Endothelial cell of umbilical vein (primary cell): ENCODE measurements at regions not wholly inside any gene's neighbourhood (a gene's known extent, or its start where the extent isn't known, plus 50 kb on each side); places are given as distances from the start of the nearest gene placed in this dataset.

Experiments used
- BruUV-seq: library from RNA; stranded (reverse); fragments of 400-500 nt; replicated peaks from 2 replicates; lab custom pipeline; 2021; lab: Mats Ljungman, UMichigan
- CTCF ChIA-PET: fragments of 300-600, 350-600 bp; sonication (Branson Sonifier 250); formaldehyde crosslinking; loops from one replicate; lab custom pipeline; 2021; ENCODE audit warnings: antibody characterized with exemption, inconsistent platforms; lab: Charles Lee
- POLR2A ChIA-PET: fragments of 300-600, 350-600 bp; sonication (Branson Sonifier 250); formaldehyde crosslinking; loops from one replicate; lab custom pipeline; 2021; ENCODE audit warnings: antibody characterized with exemption, inconsistent platforms; lab: Charles Lee
- DNase-seq: peaks from one replicate; pipeline ENCODE4 v3.0.0-alpha.2; 2011; ENCODE audit warnings: low read depth, low spot score
- FAIRE-seq: peaks from 2 replicates; lab custom pipeline; 2011; peaks lifted over from hg19 to GRCh38; lab: Jason Lieb, UNC
- H2AFZ ChIP-seq: 2 replicates; pipeline ENCODE4 v1.6.0; 2012; ENCODE audit warnings: low read depth, low read length, control low read depth, inconsistent platforms
- H3K27ac ChIP-seq: 2 replicates; pipeline ENCODE4 v1.5.1; 2011; ENCODE audit warnings: low read depth, mild to moderate bottlenecking, control low read depth, low read length, moderate library complexity; ENCODE audit not compliant: insufficient read depth
- H3K27me3 ChIP-seq, 2 experiments: 2 replicates each; pipeline versions ENCODE4 v1.6.0 to v1.6.1; 2011; ENCODE audit warnings: low read length in 2 of 2, mixed read lengths in 1 of 2; ENCODE audit not compliant: control insufficient read depth in 2 of 2, insufficient read depth in 2 of 2
- H3K36me3 ChIP-seq, 2 experiments: 2 replicates in 1 of 2; 3 replicates in 1 of 2; pipeline ENCODE4 v1.5.1; 2011; ENCODE audit warnings: low read length in 2 of 2, mild to moderate bottlenecking in 1 of 2, moderate library complexity in 1 of 2; ENCODE audit not compliant: control insufficient read depth in 2 of 2, insufficient read depth in 2 of 2; ENCODE audit errors: extremely low read depth in 1 of 2
- H3K4me1 ChIP-seq: 3 replicates; pipeline ENCODE4 v1.5.1; 2011; ENCODE audit warnings: mild to moderate bottlenecking, low read length; ENCODE audit not compliant: control insufficient read depth, insufficient read depth; ENCODE audit errors: extremely low read depth
- H3K4me2 ChIP-seq: 2 replicates; pipeline ENCODE4 v1.6.1; 2011; ENCODE audit warnings: low read length, control low read depth, mixed read lengths; ENCODE audit not compliant: insufficient read depth
- H3K4me3 ChIP-seq, 3 experiments: fragments of 200-600 bp in 1 of 3; sonication (generic), shearing (Covaris generic) in 1 of 3; replicated peaks in 1 of 3; 2 replicates each; pipeline ENCODE4 v1.5.1; 2011 to 2016; ENCODE audit warnings: control low read depth in 3 of 3, low read length in 3 of 3, mild to moderate bottlenecking in 2 of 3, inconsistent platforms in 1 of 3, low read depth in 1 of 3, moderate library complexity in 1 of 3; ENCODE audit not compliant: insufficient read depth in 1 of 3
- H3K79me2 ChIP-seq: 2 replicates; pipeline ENCODE4 v1.6.0; 2012; ENCODE audit warnings: low read length, inconsistent platforms; ENCODE audit not compliant: control insufficient read depth, insufficient read depth
- H3K9ac ChIP-seq: replicated peaks from 2 replicates; pipeline ENCODE3; 2011; ENCODE audit warnings: low read length, control low read depth; ENCODE audit not compliant: insufficient read depth; ENCODE audit errors: extremely low read depth
- H3K9me1 ChIP-seq: replicated peaks from 3 replicates; pipeline ENCODE4 v1.6.0; 2011; ENCODE audit warnings: mild to moderate bottlenecking, low read length; ENCODE audit not compliant: control insufficient read depth, insufficient read depth; ENCODE audit errors: extremely low read depth
- H3K9me3 ChIP-seq: replicated peaks from 2 replicates; pipeline ENCODE4 v1.5.1; 2012; ENCODE audit warnings: low read length, inconsistent platforms; ENCODE audit not compliant: control insufficient read depth, insufficient read depth
- H4K20me1 ChIP-seq: replicated peaks from 2 replicates; pipeline ENCODE3; 2011; ENCODE audit warnings: mild to moderate bottlenecking, low read length; ENCODE audit not compliant: control insufficient read depth, insufficient read depth; ENCODE audit errors: extremely low read depth
- GATA2 ChIP-seq: IDR thresholded peaks from 2 replicates; pipeline ENCODE4 v1.7.0; 2011; ENCODE audit warnings: low read depth, mild to moderate bottlenecking, moderate library complexity, mixed read lengths, low read length; ENCODE audit not compliant: insufficient read length, insufficient read depth
- POLR2A ChIP-seq: IDR thresholded peaks from 2 replicates; pipeline ENCODE4 v1.6.1; 2012; ENCODE audit warnings: low read depth, mild to moderate bottlenecking, control low read depth, low read length
- POLR2AphosphoS5 ChIP-seq: IDR thresholded peaks from 2 replicates; pipeline ENCODE4 v1.6.1; 2012; ENCODE audit warnings: low read depth, mild to moderate bottlenecking, control low read depth, low read length, moderate library complexity; ENCODE audit not compliant: insufficient read depth
- dilution Hi-C: fragments of 300-500 bp; cut with MboI; formaldehyde crosslinking; loops from one replicate; pipeline ENCODE4 v1.15.0; 2019; ENCODE audit warnings: low sequenced_read_pairs; ENCODE audit not compliant: extremely low pct_ligation_motif_present
- intact Hi-C: fragments of 100-400 bp; cut with micrococcal nuclease; formaldehyde crosslinking; loops from one replicate; pipeline ENCODE4 v1.10.0; 2022

DNA sequence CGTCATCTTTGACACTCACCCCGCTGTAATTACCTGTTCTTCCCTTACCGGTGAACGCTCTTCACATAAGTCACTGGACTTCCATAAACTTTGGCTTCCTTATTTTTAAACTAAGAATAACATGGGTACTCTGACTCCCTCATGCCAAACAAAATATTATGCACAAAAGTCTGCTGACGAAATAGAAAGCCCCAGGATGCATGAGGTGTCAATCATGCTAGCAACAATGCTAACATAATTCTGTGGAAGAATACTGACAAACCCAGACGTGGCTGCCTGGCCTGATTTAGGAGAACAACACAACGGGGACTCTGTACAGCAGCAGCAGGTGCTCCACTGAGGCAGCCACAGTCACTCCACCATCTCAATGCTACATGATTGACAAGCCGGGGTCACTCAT lies 137.5 kb downstream of the CCDC71L start:
- TF ChIP-seq POLR2AphosphoS5 = no peak
- no TSS peak for BruUV-seq

DNA sequence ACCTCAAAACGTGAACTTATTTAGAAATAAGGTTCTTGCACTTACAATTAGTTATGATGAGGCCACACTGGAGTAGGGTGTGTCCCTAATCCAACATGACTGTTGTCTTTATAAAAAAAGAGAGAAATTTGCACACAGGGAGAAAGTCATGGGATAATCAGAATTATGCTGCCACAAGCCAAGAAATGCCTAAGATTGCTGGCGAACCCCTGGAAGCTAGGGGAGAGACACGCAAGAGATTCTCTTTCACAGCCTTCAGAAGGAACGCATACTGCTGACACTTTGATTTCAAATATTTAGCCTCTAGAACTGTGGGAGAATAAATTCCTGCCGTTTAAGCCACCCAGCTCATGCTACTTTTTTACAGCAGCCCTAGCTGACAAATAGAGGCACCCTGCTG lies 138.3 kb downstream of the CCDC71L start:
- H3K9me1 ChIP-seq = no peaks in the 10 kb centered on the region
- H3K27ac ChIP-seq = no peak overlapping the region
- no peak overlapping the region for H3K4me2 ChIP-seq
- H3K27me3 ChIP-seq = no peaks in the 10 kb centered on the region
- TF ChIP-seq POLR2A (no peak), GATA2 (no peak)
- peaks cover 4% of the 10 kb centered on the region for H3K4me1 ChIP-seq
- H3K36me3 ChIP-seq = no peaks in the 10 kb centered on the region
- H2AFZ ChIP-seq = no peak overlapping the region
- intact Hi-C loops (no loop called here), dilution Hi-C loops (no loop called here)
- no peaks in the 10 kb centered on the region for H3K9me3 ChIP-seq
- BruUV-seq = no TSS peak
- no peaks in the 10 kb centered on the region for H3K79me2 ChIP-seq
- H3K4me3 ChIP-seq = no peak overlapping the region
- FAIRE-seq = no peak
- ChIA-PET CTCF (no interaction called here), POLR2A (no interaction called here)
- H4K20me1 ChIP-seq = no peaks in the 10 kb centered on the region
- no peak overlapping the region for H3K9ac ChIP-seq
- DNase-seq = no peak

More for the DNA sequence above, 137.5 kb downstream of the CCDC71L start:
- ChIA-PET POLR2A (no interaction called here), CTCF (no interaction called here)
- H3K4me1 ChIP-seq = peaks cover 4% of the 10 kb centered on the region
- dilution Hi-C loops = no loop called here
- no peak overlapping the region for H3K4me2 ChIP-seq
- no peak for FAIRE-seq
- no peaks in the 10 kb centered on the region for H3K9me1 ChIP-seq
- no peak overlapping the region for H3K27ac ChIP-seq
- intact Hi-C loops = no loop called here
- no peaks in the 10 kb centered on the region for H3K27me3 ChIP-seq
- peak overlapping the region; percentile 58 for H2AFZ ChIP-seq
- peak; percentile 93 for DNase-seq
- no peaks in the 10 kb centered on the region for H3K9me3 ChIP-seq
- peak overlapping the region; percentile 17 for H3K9ac ChIP-seq
- H3K4me3 ChIP-seq = no peak overlapping the region
- no peaks in the 10 kb centered on the region for H3K36me3 ChIP-seq
- no peaks in the 10 kb centered on the region for H4K20me1 ChIP-seq
- no peaks in the 10 kb centered on the region for H3K79me2 ChIP-seq
